ENCODE measurements at regions not wholly inside any gene's neighbourhood (a gene's known extent, or its start where the extent isn't known, plus 50 kb on each side); places are given as distances from the start of the nearest gene placed in this dataset.

DNA sequence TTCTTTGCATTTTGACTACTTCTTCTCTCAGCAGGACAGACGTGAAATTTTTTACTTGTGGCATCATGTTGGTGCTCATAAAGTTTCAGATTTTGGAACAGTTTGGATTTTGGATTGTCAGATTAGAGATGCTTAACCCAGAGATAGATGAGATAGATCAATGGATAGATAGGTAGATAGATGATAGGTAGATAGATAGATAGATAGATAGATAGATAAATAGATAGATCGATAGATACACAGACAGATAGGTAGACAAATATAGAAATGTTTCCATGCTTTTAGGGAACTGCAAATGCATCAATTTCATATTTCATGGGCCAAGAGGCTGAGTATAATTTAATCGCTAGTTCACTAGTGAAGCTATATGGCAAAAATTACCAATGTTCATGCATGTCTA lies 981.5 kb upstream of the ADGRB3 start:
- DNase-seq (ENCODE audit: low spot score in 2 of 2) (no peak), ATAC-seq (replicated peaks; ENCODE audit: extremely low read depth, poor library complexity, severe bottlenecking) (no peak)
- peaks cover 12% of the 10 kb centered on the region for H3K9me3 Mint-ChIP-seq
- H3K4me3 Mint-ChIP-seq: no peak overlapping the region
- H3K36me3 Mint-ChIP-seq (ENCODE audit: insufficient read depth): no peaks in the 10 kb centered on the region
- H3K4me1 Mint-ChIP-seq: no peaks in the 10 kb centered on the region
- H3K27me3 Mint-ChIP-seq: no peaks in the 10 kb centered on the region
- no peak overlapping the region for H3K27ac Mint-ChIP-seq (ENCODE audit: low read depth)

DNA sequence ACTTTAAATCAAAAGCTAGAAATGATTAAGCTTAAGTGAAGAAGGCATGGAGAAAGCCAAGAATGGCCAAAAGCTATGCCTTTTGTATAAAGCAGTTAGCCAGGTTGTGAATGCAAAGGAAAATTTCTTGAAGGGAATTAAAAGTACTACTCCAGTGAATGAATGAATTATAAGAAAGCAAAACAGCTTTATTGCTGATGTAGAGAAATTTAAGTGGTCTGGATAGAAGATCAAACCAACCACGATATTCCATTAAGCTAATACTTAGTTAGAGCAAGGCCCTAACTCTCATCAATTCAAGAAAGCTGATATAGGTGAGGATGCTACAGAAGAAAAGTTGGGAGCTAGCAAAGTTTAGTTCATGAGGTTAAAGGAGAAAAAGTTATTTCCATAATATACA lies 988.5 kb upstream of the ADGRB3 start:
- DNase-seq (ENCODE audit: low spot score in 2 of 2): no peak
- H3K4me3 Mint-ChIP-seq: no peak overlapping the region
- H3K4me1 Mint-ChIP-seq: no peaks in the 10 kb centered on the region
- no peak for ATAC-seq (replicated peaks; ENCODE audit: extremely low read depth, poor library complexity, severe bottlenecking)
- no peak overlapping the region for H3K27ac Mint-ChIP-seq (ENCODE audit: low read depth)
- peaks cover 6% of the 10 kb centered on the region for H3K9me3 Mint-ChIP-seq
- H3K27me3 Mint-ChIP-seq: no peaks in the 10 kb centered on the region
- H3K36me3 Mint-ChIP-seq (ENCODE audit: insufficient read depth): no peaks in the 10 kb centered on the region

DNA sequence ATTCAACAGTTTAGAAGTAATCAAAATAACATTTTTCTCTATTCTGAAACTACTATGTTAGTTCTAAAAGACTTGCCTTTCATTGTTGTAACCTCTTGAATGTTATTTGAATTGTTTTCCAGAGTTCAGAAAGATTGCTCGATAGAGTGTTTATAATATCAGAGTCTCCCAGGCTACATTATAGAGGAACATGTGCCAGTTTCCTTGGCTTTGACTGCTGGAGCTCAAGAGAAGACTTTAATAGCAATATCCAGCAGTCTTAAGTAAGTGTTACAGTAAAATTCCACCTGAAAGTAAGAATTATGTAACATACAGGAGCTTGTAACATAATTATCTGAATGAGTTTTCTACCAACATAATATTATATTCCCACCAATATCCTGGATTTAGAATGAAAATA lies 991.8 kb upstream of the ADGRB3 start:
- no peak overlapping the region for H3K4me3 Mint-ChIP-seq
- no peak for ATAC-seq (replicated peaks; ENCODE audit: extremely low read depth, poor library complexity, severe bottlenecking)
- no peaks in the 10 kb centered on the region for H3K4me1 Mint-ChIP-seq

DNA sequence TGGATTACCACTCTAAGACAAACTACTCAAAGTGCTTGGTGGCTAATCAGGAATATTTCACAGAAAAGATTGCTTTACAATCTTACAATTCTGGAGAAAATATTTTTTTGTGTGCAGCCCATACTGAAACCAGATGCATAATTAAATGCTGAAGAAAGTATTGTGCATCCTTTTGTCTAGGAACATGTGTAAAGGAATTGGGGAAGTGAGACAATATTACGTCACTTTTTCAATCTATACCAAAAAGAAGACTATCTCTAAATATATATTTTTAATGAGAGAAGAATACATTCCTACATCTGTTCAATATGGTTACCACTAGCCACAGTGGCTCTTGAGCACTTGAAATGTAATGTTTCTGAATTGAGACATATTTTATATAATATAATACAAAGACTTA lies 992.5 kb upstream of the ADGRB3 start:
- Mint-ChIP-seq H3K4me3 (no peak overlapping the region), H3K9me3 (peaks cover 4% of the 10 kb centered on the region), H3K27ac (ENCODE audit: low read depth) (no peak overlapping the region), H3K27me3 (no peaks in the 10 kb centered on the region), H3K36me3 (ENCODE audit: insufficient read depth) (no peaks in the 10 kb centered on the region), H3K4me1 (no peaks in the 10 kb centered on the region)
- ATAC-seq (replicated peaks; ENCODE audit: extremely low read depth, poor library complexity, severe bottlenecking) (no peak), DNase-seq (ENCODE audit: low spot score in 2 of 2) (no peak)

More for the DNA sequence above, 991.8 kb upstream of the ADGRB3 start:
- no peak for DNase-seq (ENCODE audit: low spot score in 2 of 2)
- H3K27ac Mint-ChIP-seq (ENCODE audit: low read depth): no peak overlapping the region
- H3K27me3 Mint-ChIP-seq: no peaks in the 10 kb centered on the region
- H3K36me3 Mint-ChIP-seq (ENCODE audit: insufficient read depth): no peaks in the 10 kb centered on the region
- H3K9me3 Mint-ChIP-seq: peaks cover 6% of the 10 kb centered on the region

DNA sequence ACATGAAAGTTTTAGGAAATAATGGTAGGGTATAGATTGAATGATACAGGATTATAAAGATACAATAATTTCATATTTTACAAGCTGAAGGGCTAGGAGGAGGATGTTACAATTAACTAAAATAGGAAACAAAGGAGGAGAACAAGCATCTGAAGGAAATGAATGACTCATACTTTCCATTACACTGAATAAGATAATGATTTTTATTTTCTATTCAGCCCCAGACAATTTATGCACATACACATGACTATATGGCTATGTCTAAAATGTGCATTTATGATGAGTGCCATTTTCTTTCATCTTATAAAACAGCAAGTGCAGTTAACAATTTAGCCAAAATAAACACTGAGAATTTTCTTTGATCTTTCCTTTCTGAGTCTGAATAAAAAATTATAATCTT lies 994.6 kb upstream of the ADGRB3 start:
- H3K27me3 Mint-ChIP-seq: no peaks in the 10 kb centered on the region
- ATAC-seq (replicated peaks; ENCODE audit: extremely low read depth, poor library complexity, severe bottlenecking) (no peak), DNase-seq (ENCODE audit: low spot score in 2 of 2) (no peak)
- no peaks in the 10 kb centered on the region for H3K36me3 Mint-ChIP-seq (ENCODE audit: insufficient read depth)
- H3K9me3 Mint-ChIP-seq: no peaks in the 10 kb centered on the region
- no peak overlapping the region for H3K27ac Mint-ChIP-seq (ENCODE audit: low read depth)
- no peak overlapping the region for H3K4me3 Mint-ChIP-seq
- no peaks in the 10 kb centered on the region for H3K4me1 Mint-ChIP-seq

DNA sequence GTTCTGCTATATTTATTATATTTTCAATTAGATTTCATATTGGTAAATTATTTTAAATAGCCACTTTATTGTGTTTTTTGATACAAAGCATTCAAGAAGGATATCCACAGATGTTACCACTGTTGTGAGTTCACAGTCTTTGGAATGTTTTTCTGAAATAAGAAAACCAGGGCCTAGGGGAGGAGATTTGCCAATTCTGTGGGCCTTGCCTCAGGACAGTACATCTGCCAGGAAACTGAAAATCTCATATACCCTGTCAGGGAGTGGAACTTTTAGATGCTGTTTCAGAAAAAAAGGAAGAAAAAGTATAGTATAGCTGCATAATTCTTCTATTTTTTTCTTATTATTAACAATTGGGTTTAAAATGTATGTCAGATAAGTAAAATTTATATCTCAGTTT lies 995.9 kb upstream of the ADGRB3 start:
- Mint-ChIP-seq H3K36me3 (ENCODE audit: insufficient read depth) (no peaks in the 10 kb centered on the region), H3K4me1 (no peaks in the 10 kb centered on the region), H3K27me3 (no peaks in the 10 kb centered on the region), H3K27ac (ENCODE audit: low read depth) (no peak overlapping the region), H3K4me3 (no peak overlapping the region), H3K9me3 (peaks cover 6% of the 10 kb centered on the region)
- DNase-seq (ENCODE audit: low spot score in 2 of 2): no peak
- no peak for ATAC-seq (replicated peaks; ENCODE audit: extremely low read depth, poor library complexity, severe bottlenecking)

DNA sequence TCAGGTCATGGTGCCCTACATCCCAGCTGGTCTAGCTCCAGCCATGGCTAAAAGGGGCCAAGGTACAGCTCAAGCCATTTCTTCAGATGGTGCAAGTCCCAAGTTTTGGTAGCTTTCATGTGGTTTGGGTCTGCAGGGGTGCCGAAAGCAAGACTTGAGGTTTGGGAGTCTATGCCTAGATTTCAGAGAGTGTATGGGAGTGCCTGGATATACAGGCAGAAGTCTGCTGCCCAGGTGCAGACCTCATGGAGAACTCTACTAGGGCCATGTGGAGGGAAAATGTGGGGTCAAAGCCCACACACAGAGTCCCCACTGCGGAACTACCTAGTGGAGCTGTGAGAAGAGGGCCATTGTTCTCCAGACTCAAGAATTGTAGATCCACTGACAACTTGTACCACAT lies 1000.9 kb upstream of the ADGRB3 start:
- no peak overlapping the region for H3K4me3 Mint-ChIP-seq
- no peak for ATAC-seq (replicated peaks; ENCODE audit: extremely low read depth, poor library complexity, severe bottlenecking)
- no peaks in the 10 kb centered on the region for H3K36me3 Mint-ChIP-seq (ENCODE audit: insufficient read depth)
- no peak overlapping the region for H3K27ac Mint-ChIP-seq (ENCODE audit: low read depth)
- peaks cover 20% of the 10 kb centered on the region for H3K9me3 Mint-ChIP-seq
- DNase-seq (ENCODE audit: low spot score in 2 of 2): no peak
- no peaks in the 10 kb centered on the region for H3K27me3 Mint-ChIP-seq
- no peaks in the 10 kb centered on the region for H3K4me1 Mint-ChIP-seq

DNA sequence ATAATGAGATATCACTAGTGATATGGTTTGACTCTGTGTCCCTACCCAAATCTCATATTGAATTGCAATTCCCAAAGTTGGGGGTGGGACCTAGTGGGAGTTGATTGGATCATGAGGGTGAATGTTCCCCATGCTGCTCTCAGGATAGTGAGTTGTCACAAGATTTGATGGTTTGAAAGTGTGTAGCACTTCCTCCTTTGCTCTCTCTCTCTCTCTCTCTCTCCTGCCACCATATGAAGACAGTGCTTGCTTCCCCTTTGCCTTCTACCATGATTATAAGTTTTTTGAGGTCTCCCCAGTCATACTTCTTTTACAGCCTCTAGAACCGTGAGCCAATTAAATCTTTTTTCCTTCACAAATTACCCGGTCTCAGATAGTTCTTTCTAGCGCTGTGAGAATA lies 1002.0 kb upstream of the ADGRB3 start:
- Mint-ChIP-seq H3K9me3 (peaks cover 24% of the 10 kb centered on the region), H3K27me3 (no peaks in the 10 kb centered on the region), H3K4me1 (no peaks in the 10 kb centered on the region), H3K36me3 (ENCODE audit: insufficient read depth) (no peaks in the 10 kb centered on the region), H3K4me3 (no peak overlapping the region), H3K27ac (ENCODE audit: low read depth) (no peak overlapping the region)
- ATAC-seq (replicated peaks; ENCODE audit: extremely low read depth, poor library complexity, severe bottlenecking) (no peak), DNase-seq (ENCODE audit: low spot score in 2 of 2) (no peak)

DNA sequence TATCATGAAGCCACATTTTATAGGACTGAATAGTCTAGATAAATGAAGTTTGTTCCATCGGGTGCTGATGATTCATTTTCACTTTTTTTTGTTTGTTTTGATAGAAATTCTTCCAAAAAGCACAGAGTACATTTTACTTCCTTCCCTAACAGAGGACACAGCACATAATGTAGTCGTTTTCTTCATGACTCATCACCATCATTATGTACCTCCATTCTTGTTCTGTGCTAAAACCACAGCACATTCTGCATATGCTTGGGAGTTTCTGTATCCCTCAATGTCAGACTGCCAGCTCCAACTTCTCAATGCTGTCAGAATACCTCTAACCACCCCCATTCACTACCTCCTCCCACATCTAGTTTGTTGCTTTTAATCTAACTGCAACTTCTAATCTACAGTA lies 1004.9 kb upstream of the ADGRB3 start:
- Mint-ChIP-seq H3K27me3 (no peaks in the 10 kb centered on the region), H3K4me1 (no peaks in the 10 kb centered on the region), H3K27ac (ENCODE audit: low read depth) (no peak overlapping the region), H3K36me3 (ENCODE audit: insufficient read depth) (no peaks in the 10 kb centered on the region), H3K4me3 (no peak overlapping the region), H3K9me3 (peaks cover 21% of the 10 kb centered on the region)
- no peak for DNase-seq (ENCODE audit: low spot score in 2 of 2)
- no peak for ATAC-seq (replicated peaks; ENCODE audit: extremely low read depth, poor library complexity, severe bottlenecking)

DNA sequence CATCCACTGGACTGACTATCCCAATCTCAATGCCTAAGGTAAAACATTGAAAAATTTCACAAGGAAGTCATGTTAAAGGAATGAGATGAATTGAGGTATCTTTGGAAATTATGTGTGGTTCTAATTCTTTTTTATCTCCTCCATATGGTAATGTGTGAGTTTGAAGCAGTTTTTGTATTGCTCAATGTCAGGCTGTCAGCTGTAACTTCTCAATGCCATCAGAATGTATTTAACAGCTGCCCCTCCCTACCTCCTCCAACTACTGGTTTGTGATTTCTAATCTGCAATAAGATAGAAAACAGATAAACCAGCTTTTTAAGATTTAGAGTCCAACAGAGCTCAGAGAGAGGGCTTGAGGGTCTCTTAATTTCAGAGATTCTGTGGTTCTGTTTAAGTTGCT lies 1005.8 kb upstream of the ADGRB3 start:
- ATAC-seq (replicated peaks; ENCODE audit: extremely low read depth, poor library complexity, severe bottlenecking) (no peak), DNase-seq (ENCODE audit: low spot score in 2 of 2) (no peak)
- H3K36me3 Mint-ChIP-seq (ENCODE audit: insufficient read depth): no peaks in the 10 kb centered on the region
- no peaks in the 10 kb centered on the region for H3K27me3 Mint-ChIP-seq
- H3K4me1 Mint-ChIP-seq: no peaks in the 10 kb centered on the region
- H3K4me3 Mint-ChIP-seq: no peak overlapping the region
- peaks cover 18% of the 10 kb centered on the region for H3K9me3 Mint-ChIP-seq
- no peak overlapping the region for H3K27ac Mint-ChIP-seq (ENCODE audit: low read depth)

DNA sequence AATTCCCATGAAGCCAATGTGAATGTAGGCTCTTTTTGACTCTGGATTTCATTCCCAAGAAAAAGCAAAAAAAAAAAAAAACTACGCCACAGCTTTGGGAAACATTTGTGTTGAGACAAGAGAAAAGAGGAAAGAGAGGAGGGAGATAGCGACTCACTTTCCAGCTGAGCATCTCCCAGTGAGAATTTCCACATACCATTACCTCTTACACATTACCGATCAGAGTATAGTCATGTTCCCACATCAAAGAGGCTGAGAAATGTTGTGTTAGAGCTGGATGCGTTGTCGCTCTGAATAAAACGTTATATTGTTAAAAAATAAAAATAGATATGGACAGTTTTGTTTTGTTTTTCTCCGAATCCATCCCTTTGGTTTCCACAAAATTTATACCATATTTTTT lies 1019.3 kb upstream of the ADGRB3 start:
- H3K27ac Mint-ChIP-seq (ENCODE audit: low read depth): no peak overlapping the region
- H3K4me3 Mint-ChIP-seq: no peak overlapping the region
- H3K9me3 Mint-ChIP-seq: peaks cover 31% of the 10 kb centered on the region
- H3K36me3 Mint-ChIP-seq (ENCODE audit: insufficient read depth): no peaks in the 10 kb centered on the region
- DNase-seq (ENCODE audit: low spot score in 2 of 2) (no peak), ATAC-seq (replicated peaks; ENCODE audit: extremely low read depth, poor library complexity, severe bottlenecking) (no peak)
- H3K4me1 Mint-ChIP-seq: no peaks in the 10 kb centered on the region
- no peaks in the 10 kb centered on the region for H3K27me3 Mint-ChIP-seq

DNA sequence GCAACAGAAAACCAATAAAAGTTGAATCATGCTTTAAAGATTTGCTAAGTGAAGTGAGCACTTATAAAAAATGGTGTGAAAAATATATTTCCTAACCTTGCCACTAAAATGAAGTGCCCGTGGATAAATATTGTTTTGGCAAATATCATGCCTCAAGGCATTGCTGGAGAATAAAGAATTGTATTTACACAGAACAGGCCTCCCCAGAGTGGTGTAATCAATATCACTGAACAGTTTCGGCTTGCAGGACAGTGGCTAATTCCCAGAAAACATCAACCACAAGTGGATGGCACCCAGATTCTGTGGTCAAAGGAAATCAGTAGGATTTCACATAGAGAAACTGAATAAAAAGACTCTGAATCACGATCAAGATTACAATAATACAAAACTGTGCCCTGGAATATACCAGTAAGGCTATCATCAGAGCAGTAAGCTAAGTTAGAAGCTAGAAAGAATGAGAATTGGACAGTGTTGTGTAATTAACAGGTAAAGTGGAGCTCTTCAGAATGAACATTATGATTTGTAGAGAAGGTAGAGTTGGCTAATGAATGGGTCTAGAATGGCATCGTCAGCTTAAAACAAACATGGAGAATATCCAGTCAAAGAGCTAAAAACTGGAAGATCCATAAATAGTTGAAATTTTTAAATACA lies 1026.9 kb upstream of the ADGRB3 start:
- Mint-ChIP-seq H3K36me3 (ENCODE audit: insufficient read depth) (no peaks in the 10 kb centered on the region), H3K9me3 (peaks cover 28% of the 10 kb centered on the region), H3K27ac (ENCODE audit: low read depth) (no peak overlapping the region), H3K4me3 (no peak overlapping the region), H3K4me1 (no peaks in the 10 kb centered on the region), H3K27me3 (no peaks in the 10 kb centered on the region)
- no peak for DNase-seq (ENCODE audit: low spot score in 2 of 2)
- no peak for ATAC-seq (replicated peaks; ENCODE audit: extremely low read depth, poor library complexity, severe bottlenecking)

DNA sequence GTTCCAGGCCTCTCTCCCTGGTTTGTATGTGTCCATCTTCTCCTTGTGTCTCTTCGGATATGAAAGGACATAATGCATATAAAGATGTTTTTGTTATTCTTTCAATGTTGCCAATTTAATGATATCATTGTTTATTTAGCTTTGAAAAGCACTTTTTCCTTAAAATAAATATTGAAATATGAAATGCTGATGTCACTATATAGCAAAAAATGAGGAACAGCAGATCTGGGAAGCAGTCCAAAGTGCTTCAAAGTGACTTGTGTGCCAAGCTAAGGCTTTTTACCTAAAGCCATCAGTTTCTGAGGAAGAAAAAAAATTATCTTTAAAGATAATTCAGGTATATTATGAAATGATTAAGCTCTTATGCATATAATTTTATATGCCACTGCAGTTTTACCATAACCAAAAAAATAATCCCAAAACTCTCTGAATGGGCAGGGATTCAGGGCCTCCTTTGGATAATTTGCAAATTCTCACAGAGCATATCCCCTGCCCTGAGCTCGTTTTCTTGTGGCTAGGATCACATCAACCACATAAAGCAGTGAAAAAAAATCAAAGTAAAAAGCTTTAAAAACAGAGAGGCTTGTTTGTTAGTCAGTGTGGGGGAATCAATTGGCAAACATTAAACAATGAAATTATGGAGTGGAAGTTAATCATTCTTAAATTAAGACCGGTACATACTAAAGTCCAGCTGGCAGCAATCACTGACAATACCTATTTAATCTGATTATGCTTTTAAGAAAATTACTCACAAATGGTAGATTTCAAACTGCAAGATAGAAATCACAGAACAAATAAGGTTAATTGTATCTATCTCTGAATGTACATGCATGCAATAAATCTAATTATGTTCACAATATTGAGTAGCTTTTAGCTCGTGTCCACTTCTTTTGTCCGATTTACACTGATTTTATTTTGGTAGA lies 1027.9 kb upstream of the ADGRB3 start:
- Mint-ChIP-seq H3K4me1 (no peaks in the 10 kb centered on the region), H3K27ac (ENCODE audit: low read depth) (no peak overlapping the region), H3K27me3 (no peaks in the 10 kb centered on the region), H3K36me3 (ENCODE audit: insufficient read depth) (no peaks in the 10 kb centered on the region), H3K9me3 (peaks cover 20% of the 10 kb centered on the region), H3K4me3 (no peak overlapping the region)
- no peak for DNase-seq (ENCODE audit: low spot score in 2 of 2)
- no peak for ATAC-seq (replicated peaks; ENCODE audit: extremely low read depth, poor library complexity, severe bottlenecking)

All from central memory CD8-positive, alpha-beta T cell (primary cell).